PC-3 (cell line): ENCODE measurements at regions not wholly inside any gene's neighbourhood (a gene's known extent, or its start where the extent isn't known, plus 50 kb on each side); places are given as distances from the start of the nearest gene placed in this dataset.

Source experiments
- ATAC-seq: fragments of 200-7000 bp; cut with Tn5 transposase; 2 replicates; pipeline ENCODE4 v1.9.1; 2020; ENCODE audit warnings: mild to moderate bottlenecking, moderate library complexity
- BruUV-seq: library from RNA; stranded (reverse); fragments of 400-500 nt; replicated peaks from 2 replicates; lab custom pipeline; 2021; lab: Mats Ljungman, UMichigan
- CTCF ChIA-PET: fragments of 300-600 bp; sonication (Branson Sonifier 250); formaldehyde crosslinking; loops from one replicate; lab custom pipeline; 2022; ENCODE audit warnings: antibody characterized with exemption; lab: Charles Lee
- POLR2A ChIA-PET: fragments of 300-600 bp; sonication (Branson Sonifier 250); formaldehyde crosslinking; loops from one replicate; lab custom pipeline; 2022; ENCODE audit warnings: antibody characterized with exemption; ENCODE audit not compliant: unreplicated experiment; lab: Charles Lee
- DNase-seq: peaks from one replicate; pipeline ENCODE4 v3.0.0-alpha.2; 2015
- H2AFZ ChIP-seq: fragments of 300-600 bp; sonication (generic); 2 replicates; pipeline ENCODE4 v1.6.0; 2016; ENCODE audit warnings: antibody characterized with exemption, low read length
- H3F3A ChIP-seq: fragments of 300-600 bp; sonication (generic); one replicate; pipeline ENCODE4 v1.6.0; 2017; ENCODE audit warnings: antibody characterized with exemption, low read length, control low read depth, mild to moderate bottlenecking; ENCODE audit not compliant: unreplicated experiment
- H3K27ac ChIP-seq: fragments of 300-600 bp; sonication (generic); 2 replicates; pipeline ENCODE4 v1.5.1; 2016; ENCODE audit warnings: mild to moderate bottlenecking, low read length
- H3K27me3 ChIP-seq: fragments of 300-600 bp; sonication (generic); 2 replicates; pipeline ENCODE4 v1.6.1; 2016; ENCODE audit warnings: low read length, mixed read lengths
- H3K36me3 ChIP-seq: fragments of 300-600 bp; sonication (generic); 2 replicates; pipeline ENCODE4 v1.6.1; 2016; ENCODE audit warnings: low read depth, mixed run types, low read length, mixed read lengths
- H3K4me1 ChIP-seq: fragments of 300-600 bp; sonication (generic); 2 replicates; pipeline ENCODE4 v1.5.1; 2016; ENCODE audit warnings: low read length; ENCODE audit not compliant: insufficient read depth
- H3K4me2 ChIP-seq: fragments of 300-600 bp; sonication (generic); 2 replicates; pipeline ENCODE4 v1.6.0; 2016; ENCODE audit warnings: low read length
- H3K4me3 ChIP-seq: fragments of 300-600 bp; sonication (generic); 2 replicates; pipeline ENCODE4 v1.5.1; 2016; ENCODE audit warnings: mild to moderate bottlenecking, low read length, mixed read lengths
- H3K79me2 ChIP-seq: fragments of 300-600 bp; sonication (generic); 2 replicates; pipeline ENCODE4 v1.6.1; 2017; ENCODE audit warnings: low read length, mixed read lengths
- H3K9ac ChIP-seq: fragments of 300-600 bp; sonication (generic); 2 replicates; pipeline ENCODE4 v1.6.0; 2016; ENCODE audit warnings: mild to moderate bottlenecking, low read length
- H3K9me2 ChIP-seq: fragments of 300-600 bp; sonication (generic); replicated peaks from 2 replicates; pipeline ENCODE4 v1.6.1; 2016; ENCODE audit warnings: mixed run types, low read length, mixed read lengths
- H3K9me3 ChIP-seq: fragments of 300-600 bp; sonication (generic); 2 replicates; pipeline ENCODE4 v1.6.1; 2016; ENCODE audit warnings: low read length, mixed read lengths
- H4K20me1 ChIP-seq: fragments of 300-600 bp; sonication (generic); 2 replicates; pipeline ENCODE4 v1.6.1; 2016; ENCODE audit warnings: low read length, mixed read lengths
- EZH2 ChIP-seq: fragments of 300-600 bp; sonication (generic); IDR thresholded peaks from one replicate; pipeline ENCODE4 v1.6.1; 2017; ENCODE audit warnings: antibody characterized with exemption, mild to moderate bottlenecking, low read length; ENCODE audit not compliant: unreplicated experiment
- EZH2phosphoT487 ChIP-seq: fragments of 300-600 bp; sonication (generic); IDR thresholded peaks from 2 replicates; pipeline ENCODE4 v1.6.1; 2018; ENCODE audit warnings: mild to moderate bottlenecking, antibody characterized with exemption, low read length, borderline replicate concordance
- intact Hi-C: fragments of 100-400 bp; cut with micrococcal nuclease; formaldehyde crosslinking; loops from 2 replicates; pipeline ENCODE4 v1.9.0; 2023
- TF ChIP-seq, protein P1 (sequence below): fragments of 300-600 bp; sonication (generic); conservative IDR thresholded peaks from 2 replicates; pipeline ENCODE4 v1.5.1; 2017; ENCODE audit warnings: antibody characterized with exemption, low read depth, mild to moderate bottlenecking, low read length

DNA sequence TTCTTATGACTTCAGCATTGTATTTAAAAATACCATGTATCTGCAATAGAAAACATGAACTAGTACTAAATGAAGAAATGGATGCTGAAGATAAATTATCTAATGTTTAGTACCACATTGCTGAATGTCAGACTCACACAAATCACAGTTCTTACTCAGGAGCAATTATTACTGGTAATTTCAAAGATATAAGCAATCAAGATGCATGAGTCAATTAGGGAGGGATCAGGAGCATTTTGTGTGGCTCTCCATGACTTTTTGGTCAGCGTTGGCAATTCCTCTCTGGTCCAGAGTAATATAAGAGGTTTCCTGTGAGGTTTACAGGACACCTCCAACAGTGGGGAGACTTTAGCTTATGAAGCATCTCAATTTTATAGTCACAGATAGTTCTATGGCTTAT is 167.0 kb upstream of the PCDH7 start:
- intact Hi-C loops: no loop called here
- Histone ChIP-seq H3K9me2 (no peaks in the 10 kb centered on the region), H3K27ac (no peak overlapping the region), H3K9ac (no peak overlapping the region), H3K27me3 (no peaks in the 10 kb centered on the region), H3K79me2 (no peaks in the 10 kb centered on the region), H3K4me1 (no peaks in the 10 kb centered on the region), H3F3A (no peaks in the 10 kb centered on the region), H4K20me1 (no peaks in the 10 kb centered on the region), H3K36me3 (no peaks in the 10 kb centered on the region), H3K4me3 (no peak overlapping the region), H3K9me3 (no peaks in the 10 kb centered on the region), H3K4me2 (no peak overlapping the region), H2AFZ (no peak overlapping the region)
- ChIA-PET CTCF (no interaction called here), POLR2A (no interaction called here)
- ATAC-seq: no peak
- TF ChIP-seq EZH2 (no peak), EZH2phosphoT487 (no peak)
- TF ChIP-seq, protein P1, sequence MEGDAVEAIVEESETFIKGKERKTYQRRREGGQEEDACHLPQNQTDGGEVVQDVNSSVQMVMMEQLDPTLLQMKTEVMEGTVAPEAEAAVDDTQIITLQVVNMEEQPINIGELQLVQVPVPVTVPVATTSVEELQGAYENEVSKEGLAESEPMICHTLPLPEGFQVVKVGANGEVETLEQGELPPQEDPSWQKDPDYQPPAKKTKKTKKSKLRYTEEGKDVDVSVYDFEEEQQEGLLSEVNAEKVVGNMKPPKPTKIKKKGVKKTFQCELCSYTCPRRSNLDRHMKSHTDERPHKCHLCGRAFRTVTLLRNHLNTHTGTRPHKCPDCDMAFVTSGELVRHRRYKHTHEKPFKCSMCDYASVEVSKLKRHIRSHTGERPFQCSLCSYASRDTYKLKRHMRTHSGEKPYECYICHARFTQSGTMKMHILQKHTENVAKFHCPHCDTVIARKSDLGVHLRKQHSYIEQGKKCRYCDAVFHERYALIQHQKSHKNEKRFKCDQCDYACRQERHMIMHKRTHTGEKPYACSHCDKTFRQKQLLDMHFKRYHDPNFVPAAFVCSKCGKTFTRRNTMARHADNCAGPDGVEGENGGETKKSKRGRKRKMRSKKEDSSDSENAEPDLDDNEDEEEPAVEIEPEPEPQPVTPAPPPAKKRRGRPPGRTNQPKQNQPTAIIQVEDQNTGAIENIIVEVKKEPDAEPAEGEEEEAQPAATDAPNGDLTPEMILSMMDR: no peak
- BruUV-seq: no TSS peak
- DNase-seq: no peak

DNA sequence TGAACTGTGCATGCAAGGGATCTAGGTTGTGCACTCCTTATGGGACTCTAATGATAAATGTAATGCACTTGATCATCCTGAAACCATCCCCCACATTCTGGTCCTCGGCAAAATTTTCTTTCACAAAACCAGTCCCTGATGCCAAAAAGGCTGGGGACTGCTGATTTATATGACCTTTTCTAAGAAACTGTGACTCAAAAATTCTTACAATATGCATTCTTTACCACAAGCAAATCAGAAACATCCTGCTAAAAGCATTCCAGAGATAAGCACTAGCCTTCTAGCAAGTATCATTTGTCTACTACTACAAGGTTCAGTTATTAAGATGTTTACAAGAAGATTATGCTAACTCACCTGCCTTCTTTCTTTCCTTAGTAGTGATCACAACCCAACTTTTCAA is 166.5 kb upstream of the PCDH7 start:
- ChIA-PET CTCF (no interaction called here), POLR2A (no interaction called here)
- ATAC-seq (no peak), DNase-seq (no peak)
- Histone ChIP-seq H3K27me3 (no peaks in the 10 kb centered on the region), H3K9ac (no peak overlapping the region), H3K9me3 (no peaks in the 10 kb centered on the region), H3F3A (no peaks in the 10 kb centered on the region), H3K36me3 (no peaks in the 10 kb centered on the region), H2AFZ (no peak overlapping the region), H3K27ac (no peak overlapping the region), H4K20me1 (no peaks in the 10 kb centered on the region), H3K4me2 (no peak overlapping the region), H3K4me1 (no peaks in the 10 kb centered on the region), H3K4me3 (no peak overlapping the region), H3K79me2 (no peaks in the 10 kb centered on the region), H3K9me2 (no peaks in the 10 kb centered on the region)
- intact Hi-C loops: no loop called here
- no peak for TF ChIP-seq EZH2phosphoT487
- no peak for TF ChIP-seq EZH2
- TF ChIP-seq, protein P1: no peak
- no TSS peak for BruUV-seq

DNA sequence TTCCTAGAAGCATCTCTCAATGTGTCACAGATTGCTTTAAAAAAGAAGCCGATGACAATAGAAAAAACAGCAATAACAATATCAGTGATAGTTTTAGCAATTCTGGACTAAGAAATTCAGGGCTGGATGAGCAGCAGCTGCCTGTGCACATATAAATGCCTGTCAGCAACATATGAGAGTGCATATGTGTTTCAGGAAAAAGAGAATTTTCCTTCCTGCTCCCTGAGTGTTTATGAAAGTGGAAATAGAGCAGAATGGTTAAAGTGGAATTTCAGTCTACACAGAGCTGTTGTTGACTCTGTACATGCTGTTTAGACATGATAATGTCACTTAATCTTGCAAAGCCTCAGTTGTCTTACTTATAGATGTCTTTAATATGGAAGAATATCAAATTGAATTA is 164.4 kb upstream of the PCDH7 start:
- no peaks in the 10 kb centered on the region for H3K9me3 ChIP-seq
- no peak overlapping the region for H3K27ac ChIP-seq
- no peaks in the 10 kb centered on the region for H3K36me3 ChIP-seq
- BruUV-seq: no TSS peak
- H3K4me1 ChIP-seq: no peaks in the 10 kb centered on the region
- TF ChIP-seq, protein P1: no peak
- TF ChIP-seq EZH2 (no peak), EZH2phosphoT487 (no peak)
- no peak overlapping the region for H2AFZ ChIP-seq
- H3K9me2 ChIP-seq: no peaks in the 10 kb centered on the region
- no peak overlapping the region for H3K9ac ChIP-seq
- ATAC-seq (no peak), DNase-seq (no peak)
- H3K4me2 ChIP-seq: no peak overlapping the region
- no peaks in the 10 kb centered on the region for H4K20me1 ChIP-seq
- H3K4me3 ChIP-seq: no peak overlapping the region
- ChIA-PET POLR2A (interaction anchor here (0.7 kb wide), 1 partner anchor 29 kb away, joined by 3 read pairs; no protein-coding TSS in a partner anchor), CTCF (no interaction called here)
- no peaks in the 10 kb centered on the region for H3K79me2 ChIP-seq
- intact Hi-C loops: no loop called here
- H3F3A ChIP-seq: no peaks in the 10 kb centered on the region
- no peaks in the 10 kb centered on the region for H3K27me3 ChIP-seq
